DMS114 treated with DMSO at 0.1 percent for 48 hours (cell line): ENCODE measurements at regions not wholly inside any gene's neighbourhood (a gene's known extent, or its start where the extent isn't known, plus 50 kb on each side); places are given as distances from the start of the nearest gene placed in this dataset.

Source experiments
- DNase-seq: peaks from one replicate; lab custom pipeline; 2025; ENCODE audit not compliant: unreplicated experiment; lab: John Stamatoyannopoulos, UW

DNA sequence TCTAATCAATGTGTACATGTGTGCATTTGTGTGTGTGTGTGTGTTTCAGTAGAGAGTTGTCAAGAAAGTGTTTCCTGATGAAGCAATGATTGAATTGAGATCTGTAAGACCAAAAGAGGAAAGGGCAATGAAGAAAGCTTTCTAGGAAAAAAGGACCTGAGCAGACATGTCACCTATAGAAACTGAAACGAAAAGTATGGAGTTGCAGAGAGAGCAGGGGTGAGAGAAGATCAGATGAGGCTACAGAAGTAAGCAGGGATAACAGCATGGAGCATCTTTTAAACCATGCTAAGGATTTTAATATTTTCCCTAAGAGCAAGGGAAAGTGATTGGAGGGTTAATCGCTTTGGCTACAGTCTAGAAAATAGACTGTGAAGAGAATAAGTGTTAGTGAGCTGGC is 1459.4 kb upstream of the TENM4 start:
- no peak for DNase-seq

DNA sequence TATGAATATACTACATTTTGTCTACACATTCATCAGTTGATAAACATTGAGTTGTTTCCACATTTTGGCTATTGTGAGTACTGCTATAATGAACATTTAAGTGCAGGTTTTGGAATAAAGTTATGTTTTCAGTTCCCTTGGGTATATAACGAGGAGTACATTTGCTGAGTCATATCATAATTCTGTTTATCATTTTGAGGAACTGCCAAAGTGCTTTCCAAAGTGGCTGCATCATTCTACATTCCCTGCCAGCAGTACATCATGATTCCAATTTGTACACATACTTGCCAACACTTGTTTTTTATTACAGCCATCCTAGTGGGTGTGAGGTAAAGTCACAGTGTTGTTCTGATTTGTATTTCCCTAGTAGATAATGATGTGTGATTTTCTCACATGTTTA is 1458.6 kb upstream of the TENM4 start:
- no peak for DNase-seq

DNA sequence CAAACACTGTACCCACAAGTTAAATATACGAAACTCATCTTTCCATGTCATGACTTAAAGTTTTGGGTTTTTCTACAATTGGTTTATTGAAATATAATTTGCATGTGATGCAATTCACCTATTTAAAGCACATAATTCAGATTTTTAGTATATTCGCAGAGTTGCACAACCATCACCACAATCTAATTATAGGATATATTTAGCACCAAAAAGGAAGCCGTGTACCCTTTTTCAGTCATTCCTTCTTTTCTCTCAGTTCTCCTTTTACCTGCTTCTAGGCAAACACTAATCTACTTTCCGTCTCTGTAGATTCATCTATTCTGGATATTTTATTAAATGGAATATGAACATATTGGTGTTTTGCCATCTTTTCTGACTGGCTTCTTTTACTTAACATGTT is 1458.1 kb upstream of the TENM4 start:
- no peak for DNase-seq

DNA sequence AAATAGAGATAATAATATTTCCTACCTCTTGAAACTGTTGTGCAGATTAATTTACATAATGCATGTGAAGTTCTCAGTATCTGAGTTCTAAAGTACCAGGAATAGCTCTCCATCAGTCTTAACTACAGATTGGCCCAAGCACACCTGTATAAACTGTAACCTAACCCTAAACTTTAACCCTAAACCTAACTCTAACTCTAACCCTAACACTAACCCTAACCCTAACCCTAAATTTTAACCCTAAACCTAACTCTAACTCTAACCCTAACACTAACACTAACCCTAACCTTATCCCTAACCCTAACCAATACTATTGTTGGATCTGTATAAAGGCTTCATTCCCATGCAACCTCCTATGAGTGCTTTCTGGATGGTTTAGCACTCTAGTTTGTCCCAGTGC is 1445.9 kb upstream of the TENM4 start:
- no peak for DNase-seq

DNA sequence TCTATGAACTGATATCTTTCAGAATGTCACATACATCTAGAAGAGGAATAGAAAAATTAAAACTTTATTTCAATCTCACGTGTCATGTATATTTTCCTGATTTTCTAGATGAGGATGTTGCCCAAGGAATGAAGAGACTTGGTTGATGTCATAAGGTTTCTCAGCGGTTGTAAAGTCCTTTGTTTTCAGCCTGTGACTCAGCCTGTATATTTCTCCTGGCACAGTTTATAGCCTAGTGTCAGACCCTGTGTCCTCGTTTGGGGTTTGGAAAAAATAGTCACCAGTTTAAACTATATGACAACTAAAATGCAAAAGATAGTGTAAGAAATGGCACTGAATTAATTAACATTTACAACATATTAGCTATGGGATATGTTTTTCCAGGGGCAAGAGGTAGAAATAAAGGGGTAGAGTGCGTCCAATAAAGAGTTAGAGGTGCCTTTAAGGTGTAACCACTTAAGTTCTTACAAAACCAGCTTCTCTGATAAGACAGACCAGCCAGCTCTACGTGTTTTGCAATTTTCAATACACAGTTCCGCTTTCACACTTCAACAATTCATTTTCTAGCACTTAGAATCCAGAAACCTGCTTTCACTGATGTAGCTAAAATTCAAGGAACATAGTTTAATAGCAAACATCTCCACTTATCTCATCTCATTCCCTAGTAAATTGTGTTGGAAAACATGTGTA is 1432.6 kb upstream of the TENM4 start:
- no peak for DNase-seq

DNA sequence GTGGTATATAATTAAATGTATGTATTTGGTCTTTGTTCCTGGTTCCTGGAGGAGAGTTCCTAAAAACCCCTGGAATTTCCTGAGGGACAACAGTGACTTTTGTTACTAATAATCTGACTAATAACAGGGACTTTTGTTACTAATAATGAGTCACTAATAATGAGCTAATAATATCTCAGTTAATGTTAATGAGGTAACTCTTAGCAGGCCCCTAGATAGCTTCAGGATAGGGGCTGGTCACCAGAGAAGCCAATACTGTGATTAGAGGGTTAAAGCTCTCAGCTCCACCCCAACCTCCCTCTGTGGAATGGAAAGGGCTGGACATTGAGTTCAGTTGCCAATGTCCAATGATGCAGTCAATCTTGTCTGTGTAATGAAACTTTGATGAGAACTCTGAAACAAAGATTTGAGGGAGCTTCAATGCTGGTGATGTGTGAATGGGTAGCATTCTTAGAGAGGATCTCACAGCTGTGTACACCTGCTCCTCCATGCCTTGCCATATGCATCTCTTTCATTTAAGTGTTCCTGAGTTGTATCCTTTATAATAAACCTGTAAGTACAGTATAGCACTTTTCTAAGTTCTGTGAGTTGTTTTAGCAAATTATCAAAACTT is 1431.4 kb upstream of the TENM4 start:
- no peak for DNase-seq

DNA sequence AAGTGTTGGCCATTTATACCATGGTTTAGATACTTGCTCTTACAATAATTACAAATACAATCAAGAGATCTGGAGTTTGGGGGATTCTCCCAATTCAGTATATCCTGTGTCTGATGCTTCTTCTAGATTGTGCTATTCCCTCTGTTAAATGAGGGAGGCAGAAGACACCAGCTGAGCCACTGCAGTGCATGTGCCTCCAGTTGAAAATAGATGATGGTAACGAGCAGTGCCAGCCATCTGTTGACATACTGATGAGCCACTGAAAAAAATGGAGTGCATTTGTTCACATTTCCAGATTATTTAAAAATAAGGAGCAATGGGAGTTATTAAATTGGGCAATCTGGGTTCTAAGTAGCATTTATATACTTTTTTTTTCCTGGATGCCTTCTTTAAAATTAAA is 1428.0 kb upstream of the TENM4 start:
- DNase-seq, result no peak

DNA sequence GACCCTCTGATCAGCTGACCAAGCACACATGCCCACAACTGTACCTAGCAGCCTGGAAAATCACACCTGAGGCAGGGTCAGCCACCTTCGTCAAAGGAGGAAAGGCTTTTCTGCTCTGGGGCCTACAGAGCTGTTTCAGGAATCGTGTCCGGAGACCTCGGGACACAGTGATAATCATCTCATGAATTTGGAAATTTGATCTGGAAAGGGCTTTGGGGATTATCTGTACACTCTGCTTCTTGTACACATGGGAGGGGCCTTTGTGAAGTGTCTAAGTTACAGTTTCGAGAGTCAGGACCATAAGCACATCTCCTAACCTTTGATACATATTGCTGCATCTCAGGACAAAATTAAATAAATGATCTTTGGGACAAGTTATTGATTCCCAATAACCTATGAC is 1421.2 kb upstream of the TENM4 start:
- DNase-seq, result no peak

DNA sequence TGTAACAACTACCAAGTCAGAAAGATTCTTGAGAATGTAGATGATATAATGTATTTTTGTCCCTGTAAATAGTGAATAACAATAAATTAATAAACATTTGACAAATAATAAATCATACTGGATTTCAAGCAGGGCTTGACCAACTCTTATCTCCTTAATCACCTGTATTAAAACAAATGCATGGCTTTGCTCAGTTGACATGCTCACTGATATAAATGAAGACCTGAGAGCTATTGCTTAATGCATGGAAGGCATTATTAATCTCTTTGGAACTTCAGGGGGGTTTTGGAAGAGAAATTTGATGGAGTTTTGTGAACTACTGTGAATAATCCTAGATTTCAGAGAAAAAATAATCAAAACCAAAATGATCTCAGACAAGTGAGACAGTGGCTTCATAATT is 1420.4 kb upstream of the TENM4 start:
- no peak for DNase-seq

DNA sequence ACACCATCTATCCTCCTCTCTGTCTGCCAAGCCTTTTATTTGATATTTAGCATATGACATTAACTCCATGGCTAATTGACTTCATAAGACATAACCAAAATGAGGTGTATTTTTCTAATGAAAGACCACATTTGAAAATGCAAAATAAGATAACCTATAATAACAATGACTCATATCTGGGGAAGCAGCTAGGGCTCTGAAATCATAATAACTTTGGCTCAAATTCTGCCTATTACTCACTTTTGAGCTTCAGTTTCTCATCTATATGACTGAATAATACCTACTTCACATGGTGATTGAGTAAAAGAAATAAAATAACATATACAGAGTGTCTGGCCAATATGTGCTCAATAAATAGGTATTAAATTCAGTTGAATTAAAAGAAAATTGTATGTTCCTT is 1419.8 kb upstream of the TENM4 start:
- no peak for DNase-seq

DNA sequence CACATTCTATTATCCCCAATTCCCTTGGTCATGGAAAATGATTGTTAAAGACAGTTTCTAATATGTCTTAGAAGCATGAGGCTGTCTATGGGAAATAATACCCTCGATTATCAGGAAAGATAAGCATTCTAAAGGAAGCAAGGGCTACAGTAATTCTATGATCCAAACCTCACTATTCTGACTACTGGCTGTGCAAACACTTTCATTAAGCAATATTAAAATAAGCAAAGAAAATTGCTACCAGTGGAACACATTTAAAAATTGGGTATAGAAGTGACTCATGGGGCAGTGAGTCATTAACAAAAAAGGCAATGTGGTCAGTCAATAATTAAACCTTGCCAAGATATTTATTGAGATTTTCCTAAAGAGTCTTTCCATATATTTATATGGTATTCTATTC is 1415.2 kb upstream of the TENM4 start:
- no peak for DNase-seq

DNA sequence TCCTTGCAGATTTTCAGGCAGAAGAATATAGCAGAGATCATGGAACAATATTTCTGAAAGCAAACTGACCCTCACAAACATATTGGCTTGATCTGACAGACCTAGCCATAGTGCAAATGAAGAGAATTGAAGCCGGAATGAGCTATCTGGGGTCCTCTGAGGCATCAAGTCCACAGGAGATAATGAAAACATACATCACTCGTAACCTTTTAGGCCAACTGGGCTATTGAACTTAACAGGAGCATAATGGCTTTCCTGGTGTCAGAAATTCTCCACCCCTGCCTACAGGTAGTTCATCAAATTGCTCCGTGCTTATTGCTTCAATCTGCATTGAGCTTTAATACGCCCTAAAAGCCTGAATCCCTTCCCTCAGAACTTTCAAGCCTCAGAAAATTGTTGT is 1414.6 kb upstream of the TENM4 start:
- no peak for DNase-seq

DNA sequence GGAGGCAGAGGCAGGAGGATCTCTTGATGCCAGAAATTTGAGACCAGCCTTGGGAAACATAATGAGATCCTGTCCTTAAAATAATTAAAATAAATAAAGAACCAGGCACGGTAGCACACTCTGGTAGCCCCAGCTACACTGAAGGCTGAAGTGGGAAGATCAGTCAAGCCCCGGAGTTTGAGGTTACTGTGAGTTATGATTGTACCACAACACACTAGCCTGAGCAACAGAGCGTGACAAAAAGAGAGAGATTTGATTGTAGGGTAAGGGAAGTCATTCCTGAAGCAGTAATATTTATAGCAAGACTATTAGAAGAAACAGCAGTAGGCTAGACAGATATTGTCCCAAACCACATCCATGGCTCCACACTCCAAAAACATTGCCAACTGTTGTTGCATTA is 1408.4 kb upstream of the TENM4 start:
- no peak for DNase-seq

DNA sequence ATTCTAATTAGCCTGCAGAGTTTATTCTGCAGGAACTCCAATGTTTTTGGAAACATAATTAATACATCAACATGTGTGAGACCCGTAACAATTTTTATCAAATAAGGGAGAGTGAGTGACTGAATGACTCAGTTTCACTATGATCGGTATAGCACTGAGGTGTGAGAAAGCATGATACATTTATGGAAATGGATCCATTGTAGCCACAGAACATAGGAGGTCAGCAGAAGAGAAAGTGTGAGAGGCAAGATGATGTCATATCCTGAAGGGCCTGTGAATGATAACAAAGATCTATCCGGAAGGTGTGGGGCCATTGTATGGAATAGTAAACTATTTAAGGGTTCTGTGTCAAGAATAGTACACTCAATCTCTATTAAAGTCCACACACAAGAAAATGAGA is 1406.1 kb upstream of the TENM4 start:
- DNase-seq, result no peak

DNA sequence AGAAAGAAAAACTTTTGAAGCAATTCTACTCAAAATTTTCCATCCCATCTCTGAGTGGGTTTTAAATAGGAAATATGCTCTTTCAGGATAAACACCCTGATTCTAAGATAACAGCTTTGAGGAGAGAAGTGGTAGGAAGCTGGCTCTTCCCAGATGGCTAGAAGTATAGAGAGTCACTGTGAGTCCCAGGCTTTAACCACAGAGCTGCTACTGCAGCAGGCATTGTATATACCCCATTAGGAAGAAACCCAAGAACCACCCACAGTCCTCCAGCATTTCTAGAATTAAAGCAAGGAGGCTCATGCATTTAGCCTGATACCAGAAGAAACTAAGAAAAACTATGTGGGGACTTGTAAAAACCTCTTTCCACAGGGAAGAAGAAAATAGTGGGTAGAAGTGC is 1405.6 kb upstream of the TENM4 start:
- DNase-seq, result no peak

DNA sequence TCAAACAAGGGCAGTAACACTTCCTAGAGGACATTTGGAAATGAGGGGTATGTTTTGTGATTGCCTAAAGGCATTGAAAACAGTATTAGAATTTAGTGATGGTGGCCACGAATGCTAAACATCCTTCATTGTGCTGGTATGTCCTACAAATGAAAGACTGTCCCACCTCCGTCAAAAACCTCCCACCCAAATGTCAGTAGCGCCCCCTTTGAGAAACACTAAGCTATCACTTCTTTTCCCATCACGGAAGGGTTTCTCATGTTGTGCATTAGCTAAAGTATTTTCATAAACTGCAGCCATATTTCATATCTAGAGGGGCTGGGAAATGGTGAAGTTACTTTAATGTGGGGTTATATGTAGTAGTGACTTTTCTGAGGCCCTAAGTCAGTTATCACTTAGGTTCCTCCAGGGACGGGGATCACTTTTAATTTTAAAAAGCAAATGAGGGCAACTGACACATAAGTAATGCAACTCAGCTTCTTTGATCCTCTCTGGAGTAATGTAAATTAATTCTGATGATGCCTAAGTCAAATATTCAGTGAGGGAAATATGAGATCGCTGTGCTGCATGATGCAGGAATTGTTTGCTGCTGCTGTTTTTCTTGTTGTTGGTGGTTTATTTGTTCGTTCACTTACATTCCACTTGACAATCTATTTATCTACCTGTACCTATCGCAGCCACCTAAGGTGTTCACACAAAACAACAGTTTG is 1403.4 kb upstream of the TENM4 start:
- DNase-seq, result no peak

DNA sequence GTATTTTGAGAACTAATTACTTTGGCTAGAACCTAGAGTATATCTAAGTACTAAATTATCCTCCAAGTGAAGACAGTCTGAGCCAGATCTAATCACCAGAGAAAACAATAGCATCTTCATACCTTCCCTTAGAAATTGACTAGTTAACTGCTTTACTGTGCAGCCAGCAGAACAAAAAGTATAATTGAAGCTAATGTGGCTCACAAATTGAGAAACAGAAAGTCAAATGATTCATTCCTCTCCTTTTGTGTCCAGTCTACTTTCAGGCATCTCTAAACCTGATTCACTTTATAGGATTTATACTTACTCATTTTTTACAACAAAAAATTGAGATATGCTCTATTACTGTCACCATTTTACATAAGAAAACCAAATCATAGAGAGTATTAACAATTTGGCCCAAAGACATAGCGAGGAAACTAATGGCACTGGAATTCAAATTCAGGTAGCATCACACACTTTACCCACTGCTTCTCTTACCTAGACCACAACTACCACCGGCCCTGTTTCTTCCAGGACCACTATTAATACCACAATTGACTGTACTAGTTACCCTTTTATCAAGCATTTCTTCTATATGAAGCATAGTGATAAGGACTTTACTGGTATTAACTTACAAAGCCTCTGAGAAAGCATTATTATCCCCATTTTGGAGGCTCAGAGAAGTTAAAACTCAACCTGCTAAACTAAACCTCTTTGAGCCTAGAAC is 1402.6 kb upstream of the TENM4 start:
- no peak for DNase-seq

DNA sequence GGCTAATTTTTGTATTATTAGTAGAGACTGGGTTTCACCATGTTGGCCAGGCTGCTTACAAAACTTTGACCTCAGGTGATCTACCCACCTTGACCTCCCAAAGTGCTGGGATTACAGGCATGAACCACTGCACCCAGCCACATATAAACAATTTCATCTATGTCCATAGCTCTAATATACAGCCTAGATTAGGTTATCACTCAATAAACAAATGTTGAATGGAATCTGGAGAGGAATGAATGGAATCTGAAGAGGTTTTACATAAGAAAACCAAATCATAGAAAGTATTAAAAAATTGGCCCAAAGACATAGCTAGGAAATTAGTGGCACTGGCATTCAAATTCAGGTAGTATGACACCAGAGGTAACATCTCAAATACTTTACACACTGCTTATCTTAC is 1401.4 kb upstream of the TENM4 start:
- DNase-seq, result no peak

DNA sequence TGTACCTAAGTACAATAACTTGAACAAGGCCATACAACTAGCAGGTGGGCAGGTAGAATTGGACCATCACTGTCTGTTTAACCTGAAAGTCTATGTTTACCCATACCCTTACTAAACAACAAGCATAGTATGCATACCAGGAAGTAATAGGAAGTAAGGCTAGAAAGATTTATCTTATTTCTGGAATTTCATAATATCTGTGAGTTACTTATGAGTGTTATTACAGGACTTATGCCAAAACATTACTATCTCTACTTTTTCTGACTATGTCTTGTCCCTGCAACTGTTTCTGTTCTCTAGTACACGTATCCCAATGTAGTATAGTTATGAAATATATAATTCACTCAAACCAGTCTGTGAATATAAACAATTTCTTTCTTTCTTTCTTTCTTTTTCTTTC is 1400.8 kb upstream of the TENM4 start:
- DNase-seq, result no peak

DNA sequence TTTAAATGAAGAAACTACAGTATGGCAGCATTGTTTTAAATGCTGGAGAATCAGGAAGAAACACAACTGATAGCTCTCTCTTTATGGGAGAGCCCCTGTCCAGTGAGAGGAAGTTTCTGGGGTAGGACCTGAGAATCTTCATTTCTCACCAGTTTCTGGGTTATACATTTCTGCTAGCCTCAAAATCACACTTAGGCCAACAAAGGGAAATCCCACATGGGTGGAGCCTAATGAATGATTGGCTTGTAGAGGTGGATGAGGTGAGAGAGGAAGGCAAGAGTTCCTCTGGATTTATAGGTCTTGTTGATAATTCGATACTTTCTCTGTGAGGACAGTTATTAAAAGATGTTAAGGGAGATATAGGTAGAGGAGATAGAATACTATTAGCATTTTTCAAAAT is 1397.3 kb upstream of the TENM4 start:
- no peak for DNase-seq

DNA sequence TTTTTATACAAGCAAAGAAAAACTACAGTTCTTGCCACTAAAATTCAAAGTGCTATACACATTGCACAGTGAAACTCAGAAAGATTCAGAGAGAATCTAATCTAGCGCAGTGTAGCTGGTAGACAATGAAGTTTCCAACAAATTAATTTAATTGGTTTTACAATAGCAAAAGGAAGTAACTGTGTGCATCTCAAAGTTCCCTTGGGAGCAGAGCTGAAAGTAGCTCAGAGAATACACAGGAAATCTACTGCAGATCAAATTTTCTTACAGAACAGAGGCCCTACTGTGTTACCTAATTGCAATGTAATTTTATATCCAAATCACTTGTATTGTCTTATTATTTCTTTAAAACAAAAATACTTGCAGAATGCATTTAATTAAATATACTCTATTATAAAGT is 1396.2 kb upstream of the TENM4 start:
- DNase-seq, result no peak

DNA sequence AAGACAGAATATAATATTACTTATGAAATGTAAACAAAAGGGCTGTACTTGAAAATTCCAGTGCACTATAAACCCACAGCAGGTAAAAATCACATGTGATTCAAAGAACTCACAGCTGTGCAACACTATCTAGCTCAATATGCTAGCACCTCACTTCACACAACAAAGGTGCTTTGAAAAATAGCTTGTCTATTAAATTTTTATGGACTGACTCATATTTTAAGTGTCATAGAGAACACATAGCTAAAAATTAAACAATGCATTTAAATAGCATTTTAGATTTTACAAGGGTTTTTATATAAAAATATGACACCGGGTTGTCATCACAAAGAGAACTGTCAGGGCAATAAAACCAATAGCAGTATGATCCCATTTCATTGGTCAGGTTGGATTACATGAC is 1390.5 kb upstream of the TENM4 start:
- no peak for DNase-seq
